Right atrium auricular region (tissue), 2 donors: ENCODE measurements at regions not wholly inside any gene's neighbourhood (a gene's known extent, or its start where the extent isn't known, plus 50 kb on each side); places are given as distances from the start of the nearest gene placed in this dataset.

ENCODE experiments used
- DNase-seq: peaks from one replicate; pipeline ENCODE4 v3.0.0-alpha.2; 2019; ENCODE audit warnings: low spot score
- H3K27ac ChIP-seq, 2 donors: fragments of 200-600 bp; sonication (generic); 1 replicate in 1 of 2; 2 replicates in 1 of 2; pipeline ENCODE4 v1.5.1; 2016 to 2019
- H3K27me3 ChIP-seq, 2 donors: fragments of 200-600 bp; sonication (generic); one replicate each; pipeline versions ENCODE4 v1.5.1 to v1.6.0; 2017 to 2019
- H3K36me3 ChIP-seq: fragments of 200-600 bp; sonication (generic); one replicate; pipeline ENCODE4 v1.5.1; 2016
- H3K4me1 ChIP-seq, 2 donors: fragments of 200-600 bp; sonication (generic); one replicate each; pipeline versions ENCODE4 v1.5.1 to v1.6.0; 2017 to 2019
- H3K4me3 ChIP-seq, 2 donors: fragments of 200-600 bp; sonication (generic); 1 replicate in 1 of 2; 2 replicates in 1 of 2; pipeline ENCODE4 v1.5.1; 2017 to 2019; ENCODE audit warnings: mild to moderate bottlenecking in 1 of 2, moderate library complexity in 1 of 2
- H3K9me3 ChIP-seq, 2 donors: fragments of 200-600 bp; sonication (generic); one replicate each; pipeline ENCODE4 v1.5.1; 2019
- TF ChIP-seq, protein P1 (sequence below), 2 donors: fragments of 200-600 bp; sonication (generic); IDR thresholded peaks; one replicate each; pipeline ENCODE4 v1.5.1; 2019; ENCODE audit warnings: antibody characterized with exemption in 2 of 2

DNA sequence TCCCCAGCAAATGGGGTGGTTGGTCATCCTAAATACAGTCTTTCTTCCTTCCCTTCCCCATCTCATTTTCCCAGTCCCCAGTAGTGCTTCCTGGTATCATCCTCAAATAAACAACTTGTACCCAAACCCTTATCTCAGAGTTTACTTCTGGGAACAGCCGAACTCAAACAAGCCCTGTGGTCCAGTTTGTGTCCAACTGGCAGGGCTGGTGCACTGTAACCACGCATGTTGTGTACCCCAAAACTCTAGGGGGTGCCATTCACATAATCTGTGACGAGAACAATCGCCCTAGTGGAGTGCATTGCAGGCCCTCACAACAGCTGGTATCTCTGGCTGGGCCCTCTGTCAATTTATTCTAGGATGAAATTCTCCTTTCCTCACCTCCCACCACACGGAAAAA, 366.2 kb downstream of the TNS1 start:
- no peak overlapping the region for H3K27ac ChIP-seq
- no peaks in the 10 kb centered on the region for H3K27me3 ChIP-seq
- H3K4me1 ChIP-seq = peaks cover 0 to 24% of the 10 kb centered on the region in 2 donors

DNA sequence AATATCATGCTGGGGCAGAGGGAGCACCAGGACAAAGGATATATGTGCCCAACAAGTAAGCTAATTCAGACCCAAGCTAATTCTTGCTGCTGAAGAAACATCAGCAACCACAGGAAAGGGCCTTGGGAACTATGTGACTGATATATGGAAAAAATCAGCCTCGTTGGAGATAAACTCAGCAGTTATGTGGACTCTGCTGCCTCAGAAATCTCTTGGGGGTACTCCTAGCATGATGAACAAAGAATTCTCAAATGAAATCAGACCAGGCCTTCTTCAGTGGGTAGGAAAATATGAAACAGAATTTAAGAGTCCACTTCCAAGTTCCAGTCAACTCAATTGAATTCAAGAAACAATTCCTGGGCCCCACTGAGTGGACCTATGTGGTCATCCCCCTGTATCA, 367.9 kb downstream of the TNS1 start:
- no peaks in the 10 kb centered on the region for H3K36me3 ChIP-seq
- H3K4me1 ChIP-seq = peaks cover 0 to 23% of the 10 kb centered on the region in 2 donors
- H3K27ac ChIP-seq = no peak overlapping the region
- no peaks in the 10 kb centered on the region for H3K27me3 ChIP-seq
- H3K4me3 ChIP-seq = no peak overlapping the region
- TF ChIP-seq, protein P1, sequence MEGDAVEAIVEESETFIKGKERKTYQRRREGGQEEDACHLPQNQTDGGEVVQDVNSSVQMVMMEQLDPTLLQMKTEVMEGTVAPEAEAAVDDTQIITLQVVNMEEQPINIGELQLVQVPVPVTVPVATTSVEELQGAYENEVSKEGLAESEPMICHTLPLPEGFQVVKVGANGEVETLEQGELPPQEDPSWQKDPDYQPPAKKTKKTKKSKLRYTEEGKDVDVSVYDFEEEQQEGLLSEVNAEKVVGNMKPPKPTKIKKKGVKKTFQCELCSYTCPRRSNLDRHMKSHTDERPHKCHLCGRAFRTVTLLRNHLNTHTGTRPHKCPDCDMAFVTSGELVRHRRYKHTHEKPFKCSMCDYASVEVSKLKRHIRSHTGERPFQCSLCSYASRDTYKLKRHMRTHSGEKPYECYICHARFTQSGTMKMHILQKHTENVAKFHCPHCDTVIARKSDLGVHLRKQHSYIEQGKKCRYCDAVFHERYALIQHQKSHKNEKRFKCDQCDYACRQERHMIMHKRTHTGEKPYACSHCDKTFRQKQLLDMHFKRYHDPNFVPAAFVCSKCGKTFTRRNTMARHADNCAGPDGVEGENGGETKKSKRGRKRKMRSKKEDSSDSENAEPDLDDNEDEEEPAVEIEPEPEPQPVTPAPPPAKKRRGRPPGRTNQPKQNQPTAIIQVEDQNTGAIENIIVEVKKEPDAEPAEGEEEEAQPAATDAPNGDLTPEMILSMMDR (IDR thresholded peaks at IDR 0.05) = no peak
- no peaks in the 10 kb centered on the region for H3K9me3 ChIP-seq
- DNase-seq = no peak

More for the DNA sequence above, 366.2 kb downstream of the TNS1 start:
- Histone ChIP-seq H3K4me3 (no peak overlapping the region), H3K36me3 (no peaks in the 10 kb centered on the region), H3K9me3 (no peaks in the 10 kb centered on the region)
- TF ChIP-seq, protein P1 (IDR thresholded peaks at IDR 0.05) = no peak
- no peak for DNase-seq

DNA sequence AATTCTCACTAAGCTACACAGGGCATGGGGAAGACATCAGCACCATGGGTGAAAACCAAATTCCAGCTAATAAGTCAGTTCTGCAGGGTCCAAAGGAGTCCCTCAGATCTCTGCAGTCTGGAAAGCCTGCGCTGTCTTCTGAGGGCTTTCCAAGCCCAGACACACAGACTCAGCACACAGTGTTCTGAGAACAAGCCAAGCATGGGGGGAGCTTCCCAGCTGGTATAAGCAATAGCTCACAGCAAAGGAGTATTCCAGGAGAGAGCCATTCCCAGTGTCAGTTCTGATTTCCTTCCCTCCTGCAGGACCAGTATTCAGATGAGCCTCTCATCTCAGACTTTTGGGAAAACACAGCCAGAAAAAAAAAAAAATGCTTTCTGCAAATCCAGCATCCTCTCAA, 370.8 kb downstream of the TNS1 start:
- H3K4me3 ChIP-seq = no peak overlapping the region
- no peak overlapping the region for H3K27ac ChIP-seq
- H3K27me3 ChIP-seq = no peaks in the 10 kb centered on the region
- TF ChIP-seq, protein P1 (IDR thresholded peaks at IDR 0.05) = no peak
- no peaks in the 10 kb centered on the region for H3K36me3 ChIP-seq
- no peak for DNase-seq
- peaks cover 0 to 37% of the 10 kb centered on the region in 2 donors for H3K4me1 ChIP-seq
- no peaks in the 10 kb centered on the region for H3K9me3 ChIP-seq

DNA sequence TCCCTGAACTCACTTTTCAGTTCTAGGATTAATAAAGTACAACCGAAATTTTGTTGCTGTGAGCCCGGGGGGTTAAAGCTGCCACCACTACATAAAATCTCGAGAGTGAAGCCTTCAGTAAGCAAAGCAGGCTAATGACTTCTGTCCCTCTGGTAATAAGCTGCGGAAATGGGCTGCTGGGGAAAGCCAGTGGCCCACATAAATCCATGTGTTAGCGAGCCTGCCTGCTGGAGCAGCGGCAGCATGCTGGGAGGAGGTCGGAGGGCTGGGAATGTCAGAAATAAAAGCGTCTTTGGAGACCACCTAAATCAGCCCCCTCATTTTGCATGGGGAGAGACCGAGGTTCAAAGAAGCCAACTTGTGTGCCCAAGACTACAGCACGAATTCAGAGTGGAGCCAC, 371.7 kb downstream of the TNS1 start:
- Histone ChIP-seq H3K27ac (no peak overlapping the region), H3K4me3 (no peak overlapping the region), H3K9me3 (no peaks in the 10 kb centered on the region), H3K36me3 (no peaks in the 10 kb centered on the region), H3K4me1 (peaks cover 0 to 31% of the 10 kb centered on the region in 2 donors), H3K27me3 (no peaks in the 10 kb centered on the region)
- TF ChIP-seq, protein P1 (IDR thresholded peaks at IDR 0.05) = no peak
- no peak for DNase-seq

DNA sequence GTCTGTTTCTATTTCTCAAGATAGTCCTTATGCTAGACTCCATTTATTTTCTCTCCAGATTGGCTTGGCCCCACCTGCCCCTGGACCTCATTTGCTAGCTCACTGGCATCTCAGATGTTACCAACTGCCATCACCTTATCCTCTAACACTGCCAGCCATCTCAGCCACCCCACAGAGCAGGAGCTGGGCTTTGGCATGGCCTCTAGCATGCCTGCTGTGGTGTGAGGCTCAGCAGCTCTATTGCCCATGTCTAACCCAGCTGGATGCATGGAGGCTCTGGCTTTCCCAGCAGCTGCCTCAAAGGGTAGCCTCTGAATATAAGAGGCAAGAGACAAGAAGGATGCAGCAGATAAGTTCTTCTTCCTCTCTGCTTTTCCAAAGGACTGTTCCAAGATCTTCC, 373.4 kb downstream of the TNS1 start:
- no peak for DNase-seq
- Histone ChIP-seq H3K4me1 (peaks cover 0 to 26% of the 10 kb centered on the region in 2 donors), H3K36me3 (no peaks in the 10 kb centered on the region), H3K9me3 (no peaks in the 10 kb centered on the region), H3K27me3 (no peaks in the 10 kb centered on the region), H3K4me3 (no peak overlapping the region), H3K27ac (no peak overlapping the region)
- TF ChIP-seq, protein P1 (IDR thresholded peaks at IDR 0.05) = no peak

DNA sequence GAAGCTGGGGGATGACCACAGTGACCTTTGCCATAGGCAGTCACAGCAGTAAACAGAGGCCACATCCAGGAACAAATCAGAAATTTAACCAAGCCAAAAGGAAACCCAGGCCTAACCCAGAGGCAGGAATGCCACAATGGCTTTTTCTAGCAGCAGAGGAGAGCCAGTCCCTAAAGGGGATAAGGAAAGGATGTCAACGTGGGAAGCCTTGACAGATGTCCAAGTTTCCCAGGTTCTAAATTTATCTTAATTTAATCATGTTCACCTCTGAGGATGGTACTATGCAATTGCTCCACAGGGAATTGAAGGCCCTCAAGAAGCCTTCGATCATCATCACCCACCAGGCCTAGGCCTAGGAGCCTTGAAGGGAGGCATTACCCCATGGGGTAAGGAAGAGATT, 374.7 kb downstream of the TNS1 start:
- Histone ChIP-seq H3K9me3 (no peaks in the 10 kb centered on the region), H3K27me3 (no peaks in the 10 kb centered on the region), H3K4me3 (no peak overlapping the region), H3K4me1 (peaks cover 0 to 22% of the 10 kb centered on the region in 2 donors), H3K27ac (peak overlapping the region; percentile 28 to 37), H3K36me3 (no peaks in the 10 kb centered on the region)
- TF ChIP-seq, protein P1 (IDR thresholded peaks at IDR 0.05) = no peak
- DNase-seq = no peak
